DOHH2 (cell line): ENCODE measurements at regions not wholly inside any gene's neighbourhood (a gene's known extent, or its start where the extent isn't known, plus 50 kb on each side); places are given as distances from the start of the nearest gene placed in this dataset.

Source experiments
- CTCF ChIP-seq: fragments of 200-600 bp; sonication (generic); IDR thresholded peaks from one replicate; pipeline ENCODE4 v1.5.1; 2014; ENCODE audit warnings: antibody characterized with exemption, mild to moderate bottlenecking, low read depth, low read length; ENCODE audit not compliant: poor library complexity, severe bottlenecking
- EZH2phosphoT487 ChIP-seq: fragments of 200-600 bp; sonication (generic); IDR thresholded peaks from 2 replicates; pipeline ENCODE4 v1.6.1; 2017; ENCODE audit warnings: borderline replicate concordance, mild to moderate bottlenecking, antibody characterized with exemption, low read length, moderate library complexity, mixed read lengths

- TF ChIP-seq CTCF (no peak), EZH2phosphoT487 (no peak)
Measured at GRCh38 chr4:12729384-12729783, 754.8 kb downstream of the RAB28 start.
